Body of pancreas (tissue), 4 donors: ENCODE measurements at regions not wholly inside any gene's neighbourhood (a gene's known extent, or its start where the extent isn't known, plus 50 kb on each side); places are given as distances from the start of the nearest gene placed in this dataset.

ENCODE experiments used
- ATAC-seq: fragments of 150-250 bp; one replicate; pipeline ENCODE4 v1.9.1; 2016
- DNase-seq, 4 donors: peaks; one replicate each; pipeline ENCODE4 v3.0.0-alpha.2; 2019
- H3K27ac ChIP-seq, 4 donors: fragments of 200-600 bp; sonication (generic); 1 replicate in 3 of 4; 2 replicates in 1 of 4; pipeline versions ENCODE4 v1.5.1 to v1.6.1; 2016 to 2019; ENCODE audit warnings: mild to moderate bottlenecking in 1 of 4, mixed read lengths in 1 of 4, moderate library complexity in 1 of 4
- H3K27me3 ChIP-seq, 2 donors: fragments of 200-600 bp; sonication (generic); one replicate each; pipeline ENCODE4 v1.6.0; 2016; ENCODE audit warnings: mild to moderate bottlenecking in 1 of 2
- H3K36me3 ChIP-seq, 2 donors: fragments of 200-600 bp; sonication (generic); replicated peaks in 1 of 2; 2 replicates each; pipeline ENCODE4 v1.5.1; 2016; ENCODE audit warnings: low read depth in 2 of 2; ENCODE audit not compliant: insufficient read depth in 1 of 2
- H3K4me1 ChIP-seq: fragments of 200-600 bp; sonication (generic); one replicate; pipeline ENCODE4 v1.6.0; 2016
- H3K4me3 ChIP-seq, 2 donors: fragments of 200-600 bp; sonication (generic); 1 replicate in 1 of 2; 2 replicates in 1 of 2; pipeline ENCODE4 v1.5.1; 2016 to 2019
- H3K9me3 ChIP-seq, 3 donors: fragments of 200-600 bp; sonication (generic); 1 replicate in 2 of 3; 2 replicates in 1 of 3; pipeline ENCODE4 v1.5.1; 2016
- POLR2A ChIP-seq, 3 donors: fragments of 450-650 bp; IDR thresholded peaks; one replicate each; pipeline ENCODE4 v1.6.1; 2016; ENCODE audit warnings: antibody characterized with exemption in 3 of 3, mild to moderate bottlenecking in 2 of 3
- WGBS, 2 donors: methylation state at CpG; one replicate each; pipeline ENCODE4 v1.1.5; 2017; 5-methylcytosine and 5-hydroxymethylcytosine counted together
- intact Hi-C: fragments of 100-400 bp; cut with DNase I; formaldehyde crosslinking; loops from one replicate; pipeline ENCODE4 v1.15.1; 2023
- TF ChIP-seq, protein P1 (sequence below), 7 experiments: fragments of 450-650 bp in 4 of 7; fragments of 200-600 bp in 3 of 7; sonication (generic) in 3 of 7; IDR thresholded peaks; one replicate each; pipeline ENCODE4 v1.5.1; 2016 to 2019; ENCODE audit warnings: antibody characterized with exemption in 7 of 7

GRCh38 chr11:37623778-37624177 lies 1025.7 kb upstream of the RAG2 start:
- H3K4me1 ChIP-seq, result no peaks in the 10 kb centered on the region
- no peaks in the 10 kb centered on the region for H3K27me3 ChIP-seq
- no peak overlapping the region for H3K4me3 ChIP-seq
- 68 to 70% methylated on average over 3 of the region's 3 CpGs for WGBS, 2 donors
- no peaks in the 10 kb centered on the region for H3K9me3 ChIP-seq
- ATAC-seq (no peak), DNase-seq (no peak)
- intact Hi-C loops, result no loop called here
- no peak for TF ChIP-seq POLR2A (IDR thresholded peaks at IDR 0.05)
- TF ChIP-seq, protein P1, sequence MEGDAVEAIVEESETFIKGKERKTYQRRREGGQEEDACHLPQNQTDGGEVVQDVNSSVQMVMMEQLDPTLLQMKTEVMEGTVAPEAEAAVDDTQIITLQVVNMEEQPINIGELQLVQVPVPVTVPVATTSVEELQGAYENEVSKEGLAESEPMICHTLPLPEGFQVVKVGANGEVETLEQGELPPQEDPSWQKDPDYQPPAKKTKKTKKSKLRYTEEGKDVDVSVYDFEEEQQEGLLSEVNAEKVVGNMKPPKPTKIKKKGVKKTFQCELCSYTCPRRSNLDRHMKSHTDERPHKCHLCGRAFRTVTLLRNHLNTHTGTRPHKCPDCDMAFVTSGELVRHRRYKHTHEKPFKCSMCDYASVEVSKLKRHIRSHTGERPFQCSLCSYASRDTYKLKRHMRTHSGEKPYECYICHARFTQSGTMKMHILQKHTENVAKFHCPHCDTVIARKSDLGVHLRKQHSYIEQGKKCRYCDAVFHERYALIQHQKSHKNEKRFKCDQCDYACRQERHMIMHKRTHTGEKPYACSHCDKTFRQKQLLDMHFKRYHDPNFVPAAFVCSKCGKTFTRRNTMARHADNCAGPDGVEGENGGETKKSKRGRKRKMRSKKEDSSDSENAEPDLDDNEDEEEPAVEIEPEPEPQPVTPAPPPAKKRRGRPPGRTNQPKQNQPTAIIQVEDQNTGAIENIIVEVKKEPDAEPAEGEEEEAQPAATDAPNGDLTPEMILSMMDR (IDR thresholded peaks at IDR 0.05), result no peak
- no peaks in the 10 kb centered on the region for H3K36me3 ChIP-seq
- H3K27ac ChIP-seq, result no peak overlapping the region

DNA sequence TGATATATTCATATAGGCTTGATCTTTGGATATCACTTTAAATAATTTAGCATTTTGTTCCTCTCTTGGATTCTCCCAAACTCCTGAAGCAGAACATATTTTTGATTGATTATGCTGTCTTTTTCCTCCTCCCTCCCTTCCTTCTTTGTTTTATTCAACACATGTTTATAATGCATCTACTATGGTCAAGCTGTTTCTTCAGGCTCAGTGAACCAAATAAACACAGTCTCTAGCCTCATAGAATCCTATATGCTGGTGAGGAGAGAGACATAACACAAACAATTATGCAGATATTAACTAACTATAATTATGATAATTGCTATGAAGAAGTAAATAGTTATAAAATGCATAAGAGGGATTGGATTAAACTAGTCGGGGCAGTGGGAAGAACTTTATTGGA lies 1023.6 kb upstream of the RAG2 start:
- no peaks in the 10 kb centered on the region for H3K9me3 ChIP-seq
- H3K4me3 ChIP-seq, result no peak overlapping the region
- no peaks in the 10 kb centered on the region for H3K4me1 ChIP-seq
- H3K36me3 ChIP-seq, result no peaks in the 10 kb centered on the region
- 48 to 56% methylated on average over 1 of the region's 1 CpG for WGBS, 2 donors
- no peak overlapping the region for H3K27ac ChIP-seq
- TF ChIP-seq, protein P1 (IDR thresholded peaks at IDR 0.05), result no peak
- no peak for TF ChIP-seq POLR2A (IDR thresholded peaks at IDR 0.05)
- H3K27me3 ChIP-seq, result no peaks in the 10 kb centered on the region
- ATAC-seq (no peak), DNase-seq (no peak)
- intact Hi-C loops, result no loop called here

GRCh38 chr11:37616291-37616690 lies 1018.3 kb upstream of the RAG2 start:
- intact Hi-C loops, result no loop called here
- DNase-seq (no peak), ATAC-seq (no peak)
- no peak overlapping the region for H3K27ac ChIP-seq
- no peaks in the 10 kb centered on the region for H3K4me1 ChIP-seq
- no peak overlapping the region for H3K4me3 ChIP-seq
- H3K36me3 ChIP-seq, result no peaks in the 10 kb centered on the region
- no peak for TF ChIP-seq POLR2A (IDR thresholded peaks at IDR 0.05)
- TF ChIP-seq, protein P1 (IDR thresholded peaks at IDR 0.05), result no peak
- WGBS, 2 donors, result 46 to 66% methylated on average over 1 of the region's 1 CpG
- no peaks in the 10 kb centered on the region for H3K9me3 ChIP-seq
- H3K27me3 ChIP-seq, result no peaks in the 10 kb centered on the region

- no peaks in the 10 kb centered on the region for H3K4me1 ChIP-seq
- DNase-seq (no peak), ATAC-seq (no peak)
- no peaks in the 10 kb centered on the region for H3K9me3 ChIP-seq
- TF ChIP-seq, protein P1 (IDR thresholded peaks at IDR 0.05), result no peak
- TF ChIP-seq POLR2A (IDR thresholded peaks at IDR 0.05), result no peak
- H3K4me3 ChIP-seq, result no peak overlapping the region
- no peak overlapping the region for H3K27ac ChIP-seq
- no peaks in the 10 kb centered on the region for H3K36me3 ChIP-seq
- H3K27me3 ChIP-seq, result no peaks in the 10 kb centered on the region
- 7 to 21% methylated on average over 1 of the region's 1 CpG for WGBS, 2 donors
- intact Hi-C loops, result no loop called here
Measured at GRCh38 chr11:37613031-37613430, 1015.0 kb upstream of the RAG2 start.

GRCh38 chr11:37612146-37612545 lies 1014.1 kb upstream of the RAG2 start:
- Histone ChIP-seq H3K27ac (no peak overlapping the region), H3K4me1 (no peaks in the 10 kb centered on the region), H3K27me3 (no peaks in the 10 kb centered on the region), H3K4me3 (no peak overlapping the region), H3K36me3 (no peaks in the 10 kb centered on the region), H3K9me3 (no peaks in the 10 kb centered on the region)
- DNase-seq, result no peak
- WGBS, 2 donors, result 63 to 69% methylated on average over 4 of the region's 4 CpGs
- TF ChIP-seq, protein P1 (IDR thresholded peaks at IDR 0.05), result no peak
- no peak for TF ChIP-seq POLR2A (IDR thresholded peaks at IDR 0.05)
- intact Hi-C loops, result no loop called here
- no peak for ATAC-seq
